ENCODE measurements at regions not wholly inside any gene's neighbourhood (a gene's known extent, or its start where the extent isn't known, plus 50 kb on each side); places are given as distances from the start of the nearest gene placed in this dataset.

DNA sequence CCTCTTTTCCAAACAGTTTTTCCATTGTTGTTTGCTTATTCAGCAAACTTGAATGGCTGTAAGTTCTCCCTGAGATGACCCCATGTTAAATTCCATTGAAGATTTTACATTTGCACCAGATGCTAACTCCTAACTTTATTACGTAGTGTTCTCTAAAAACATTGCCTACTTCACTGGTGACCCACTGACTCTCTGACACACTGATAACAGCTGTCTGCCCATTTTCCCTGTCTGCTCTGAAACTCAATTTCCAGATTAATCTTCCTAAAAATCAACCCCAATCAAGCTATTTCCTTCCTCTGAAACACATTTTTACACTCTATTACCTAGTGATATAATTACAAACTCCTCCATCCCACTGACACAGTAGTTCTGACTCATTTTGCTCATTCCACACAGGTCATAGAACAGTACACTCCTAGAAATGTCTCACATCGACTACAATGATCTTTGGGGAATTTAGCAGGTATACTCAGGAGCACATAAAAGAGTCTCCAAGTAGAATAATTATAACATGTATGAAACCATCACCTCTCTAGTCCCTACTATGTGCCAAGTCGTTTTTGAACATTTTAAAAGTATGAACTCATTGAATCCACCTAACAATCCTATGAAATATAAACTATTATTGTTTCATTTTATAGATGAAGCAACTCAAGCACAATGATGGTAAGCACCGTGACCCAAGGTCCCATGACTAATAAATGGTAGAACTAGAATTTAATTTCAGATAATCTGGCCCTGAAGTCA is 210.9 kb downstream of the SLIT2 start:
- no peak for DNase-seq (ENCODE audit: low spot score)
- Mint-ChIP-seq H3K27ac (no peak overlapping the region), H3K36me3 (no peaks in the 10 kb centered on the region), H3K4me1 (peaks cover 3% of the 10 kb centered on the region), H3K9me3 (no peaks in the 10 kb centered on the region), H3K27me3 (ENCODE audit: insufficient read depth, low read depth) (no peaks in the 10 kb centered on the region), H3K4me3 (no peak overlapping the region)
- no peak overlapping the region for H2AFZ ChIP-seq (replicated peaks)
- H3K4me3 ChIP-seq: no peak overlapping the region
- TF ChIP-seq EZH2 (IDR thresholded peaks at IDR 0.05) (no peak), EZH2phosphoT487 (IDR thresholded peaks at IDR 0.05) (no peak)
- TF ChIP-seq, protein P1, sequence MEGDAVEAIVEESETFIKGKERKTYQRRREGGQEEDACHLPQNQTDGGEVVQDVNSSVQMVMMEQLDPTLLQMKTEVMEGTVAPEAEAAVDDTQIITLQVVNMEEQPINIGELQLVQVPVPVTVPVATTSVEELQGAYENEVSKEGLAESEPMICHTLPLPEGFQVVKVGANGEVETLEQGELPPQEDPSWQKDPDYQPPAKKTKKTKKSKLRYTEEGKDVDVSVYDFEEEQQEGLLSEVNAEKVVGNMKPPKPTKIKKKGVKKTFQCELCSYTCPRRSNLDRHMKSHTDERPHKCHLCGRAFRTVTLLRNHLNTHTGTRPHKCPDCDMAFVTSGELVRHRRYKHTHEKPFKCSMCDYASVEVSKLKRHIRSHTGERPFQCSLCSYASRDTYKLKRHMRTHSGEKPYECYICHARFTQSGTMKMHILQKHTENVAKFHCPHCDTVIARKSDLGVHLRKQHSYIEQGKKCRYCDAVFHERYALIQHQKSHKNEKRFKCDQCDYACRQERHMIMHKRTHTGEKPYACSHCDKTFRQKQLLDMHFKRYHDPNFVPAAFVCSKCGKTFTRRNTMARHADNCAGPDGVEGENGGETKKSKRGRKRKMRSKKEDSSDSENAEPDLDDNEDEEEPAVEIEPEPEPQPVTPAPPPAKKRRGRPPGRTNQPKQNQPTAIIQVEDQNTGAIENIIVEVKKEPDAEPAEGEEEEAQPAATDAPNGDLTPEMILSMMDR (IDR thresholded peaks at IDR 0.05): no peak
- no peaks in the 10 kb centered on the region for H3F3A ChIP-seq (ENCODE audit: low read depth)
- H3K9ac ChIP-seq: no peak overlapping the region
- H4K20me1 ChIP-seq (ENCODE audit: low read depth): no peaks in the 10 kb centered on the region
- no peak overlapping the region for H3K27ac ChIP-seq
- H3K4me1 ChIP-seq: no peaks in the 10 kb centered on the region
- no peaks in the 10 kb centered on the region for H3K79me2 ChIP-seq (ENCODE audit: low read depth)
- H3K27me3 ChIP-seq: no peaks in the 10 kb centered on the region
- no peaks in the 10 kb centered on the region for H3K9me3 ChIP-seq (ENCODE audit: low read depth)
- no peaks in the 10 kb centered on the region for H3K36me3 ChIP-seq
- H3K4me2 ChIP-seq: no peak overlapping the region

DNA sequence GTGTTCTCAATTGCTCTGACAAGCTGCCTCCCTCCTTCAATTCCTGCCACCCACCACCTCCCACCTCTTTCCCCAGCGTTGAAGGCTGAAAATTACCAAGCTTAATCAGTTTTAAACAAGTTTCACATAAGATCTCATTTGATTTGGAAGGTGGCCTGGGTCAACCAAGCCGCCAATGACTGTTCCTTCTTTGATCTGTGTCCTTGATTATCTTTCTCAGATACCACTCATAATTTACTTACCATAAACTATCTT is 211.4 kb downstream of the SLIT2 start:
- TF ChIP-seq, protein P1 (IDR thresholded peaks at IDR 0.05): no peak
- TF ChIP-seq EZH2phosphoT487 (IDR thresholded peaks at IDR 0.05) (no peak), EZH2 (IDR thresholded peaks at IDR 0.05) (no peak)
- H3K27ac ChIP-seq: no peak overlapping the region
- no peak overlapping the region for H3K4me3 ChIP-seq
- H3K9me3 Mint-ChIP-seq: no peaks in the 10 kb centered on the region
- no peak overlapping the region for H3K27ac Mint-ChIP-seq
- no peaks in the 10 kb centered on the region for H3K36me3 ChIP-seq
- no peaks in the 10 kb centered on the region for H3K36me3 Mint-ChIP-seq
- H3K27me3 ChIP-seq: no peaks in the 10 kb centered on the region
- no peaks in the 10 kb centered on the region for H4K20me1 ChIP-seq (ENCODE audit: low read depth)
- no peak overlapping the region for H2AFZ ChIP-seq (replicated peaks)
- H3F3A ChIP-seq (ENCODE audit: low read depth): no peaks in the 10 kb centered on the region
- H3K9ac ChIP-seq: no peak overlapping the region
- H3K27me3 Mint-ChIP-seq (ENCODE audit: insufficient read depth, low read depth): no peaks in the 10 kb centered on the region
- no peaks in the 10 kb centered on the region for H3K79me2 ChIP-seq (ENCODE audit: low read depth)
- no peaks in the 10 kb centered on the region for H3K4me1 ChIP-seq
- DNase-seq (ENCODE audit: low spot score): no peak
- no peak overlapping the region for H3K4me2 ChIP-seq
- no peak overlapping the region for H3K4me3 Mint-ChIP-seq
- no peaks in the 10 kb centered on the region for H3K9me3 ChIP-seq (ENCODE audit: low read depth)
- peaks cover 3% of the 10 kb centered on the region for H3K4me1 Mint-ChIP-seq

DNA sequence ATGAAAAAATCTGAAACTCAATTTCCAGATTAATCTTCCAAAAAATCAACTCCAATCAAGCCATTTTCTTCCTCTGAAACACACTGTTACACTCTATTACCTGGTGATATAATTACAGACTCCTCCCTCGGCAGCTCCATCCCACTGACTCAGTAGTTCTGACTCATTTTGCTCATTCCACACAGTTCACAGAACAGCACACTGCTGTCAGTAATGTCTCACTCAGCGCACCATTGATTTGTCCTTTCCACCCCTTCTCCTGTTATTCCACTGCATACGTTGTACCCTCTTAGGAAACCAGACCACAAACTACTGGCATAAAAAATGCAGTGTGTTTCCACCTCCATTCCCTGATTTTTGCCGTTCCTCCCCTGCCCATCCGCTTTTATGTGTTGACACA is 212.7 kb downstream of the SLIT2 start:
- Histone ChIP-seq H3K27ac (no peak overlapping the region), H3K9me3 (ENCODE audit: low read depth) (no peaks in the 10 kb centered on the region), H3K4me1 (no peaks in the 10 kb centered on the region), H3F3A (ENCODE audit: low read depth) (no peaks in the 10 kb centered on the region), H3K4me2 (no peak overlapping the region), H2AFZ (replicated peaks) (no peak overlapping the region), H3K9ac (no peak overlapping the region), H3K27me3 (no peaks in the 10 kb centered on the region), H3K79me2 (ENCODE audit: low read depth) (no peaks in the 10 kb centered on the region), H4K20me1 (ENCODE audit: low read depth) (no peaks in the 10 kb centered on the region), H3K4me3 (no peak overlapping the region), H3K36me3 (no peaks in the 10 kb centered on the region)
- Mint-ChIP-seq H3K27ac (no peak overlapping the region), H3K27me3 (ENCODE audit: insufficient read depth, low read depth) (no peaks in the 10 kb centered on the region), H3K9me3 (no peaks in the 10 kb centered on the region), H3K4me3 (no peak overlapping the region), H3K4me1 (peaks cover 3% of the 10 kb centered on the region), H3K36me3 (no peaks in the 10 kb centered on the region)
- TF ChIP-seq EZH2 (IDR thresholded peaks at IDR 0.05) (no peak), EZH2phosphoT487 (IDR thresholded peaks at IDR 0.05) (no peak)
- TF ChIP-seq, protein P1 (IDR thresholded peaks at IDR 0.05): no peak
- no peak for DNase-seq (ENCODE audit: low spot score)
